ENCODE measurements at regions not wholly inside any gene's neighbourhood (a gene's known extent, or its start where the extent isn't known, plus 50 kb on each side); places are given as distances from the start of the nearest gene placed in this dataset.

DNA sequence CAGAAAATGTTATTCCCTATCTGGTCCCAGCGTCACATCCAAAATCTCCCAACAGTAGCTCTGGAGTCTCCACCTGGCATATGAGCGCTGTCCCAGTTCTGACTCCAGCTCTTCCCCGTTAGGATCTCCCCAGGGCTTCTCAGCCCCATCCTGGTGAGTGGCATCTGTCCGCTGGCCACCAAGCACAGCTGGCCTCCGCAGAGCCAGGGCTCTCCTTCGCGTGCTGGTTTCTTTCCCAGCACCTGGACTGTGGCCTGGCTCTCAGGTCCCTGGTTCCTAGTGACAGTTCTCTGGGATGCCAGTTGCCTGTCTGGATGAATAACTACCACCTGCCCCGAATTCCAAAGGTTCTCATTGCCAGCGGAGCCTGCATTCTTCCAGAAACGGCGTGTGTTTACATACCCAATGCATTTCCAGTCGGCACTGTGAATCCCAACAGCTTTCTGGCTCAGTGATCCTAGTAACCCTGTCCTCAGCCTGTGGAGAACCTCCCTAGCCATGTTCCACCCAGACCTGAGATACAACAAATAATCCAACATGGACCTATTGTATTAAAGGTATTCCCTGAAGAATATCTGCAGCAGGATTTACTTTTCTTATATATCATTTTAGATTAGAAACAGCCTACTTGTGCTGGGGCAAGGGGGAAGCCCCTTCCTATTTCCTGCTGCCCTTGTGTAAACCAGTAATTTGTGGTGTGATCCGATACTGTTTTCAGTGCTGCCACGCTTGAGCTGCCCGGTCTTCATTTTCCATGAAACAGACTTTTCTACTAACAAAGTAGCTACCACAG lies 69.9 kb upstream of the PDE10A start:
- TF ChIP-seq, protein P1, sequence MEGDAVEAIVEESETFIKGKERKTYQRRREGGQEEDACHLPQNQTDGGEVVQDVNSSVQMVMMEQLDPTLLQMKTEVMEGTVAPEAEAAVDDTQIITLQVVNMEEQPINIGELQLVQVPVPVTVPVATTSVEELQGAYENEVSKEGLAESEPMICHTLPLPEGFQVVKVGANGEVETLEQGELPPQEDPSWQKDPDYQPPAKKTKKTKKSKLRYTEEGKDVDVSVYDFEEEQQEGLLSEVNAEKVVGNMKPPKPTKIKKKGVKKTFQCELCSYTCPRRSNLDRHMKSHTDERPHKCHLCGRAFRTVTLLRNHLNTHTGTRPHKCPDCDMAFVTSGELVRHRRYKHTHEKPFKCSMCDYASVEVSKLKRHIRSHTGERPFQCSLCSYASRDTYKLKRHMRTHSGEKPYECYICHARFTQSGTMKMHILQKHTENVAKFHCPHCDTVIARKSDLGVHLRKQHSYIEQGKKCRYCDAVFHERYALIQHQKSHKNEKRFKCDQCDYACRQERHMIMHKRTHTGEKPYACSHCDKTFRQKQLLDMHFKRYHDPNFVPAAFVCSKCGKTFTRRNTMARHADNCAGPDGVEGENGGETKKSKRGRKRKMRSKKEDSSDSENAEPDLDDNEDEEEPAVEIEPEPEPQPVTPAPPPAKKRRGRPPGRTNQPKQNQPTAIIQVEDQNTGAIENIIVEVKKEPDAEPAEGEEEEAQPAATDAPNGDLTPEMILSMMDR (IDR thresholded peaks at IDR 0.05): no peak
- no peak for TF ChIP-seq EZH2 (IDR thresholded peaks at IDR 0.05)
- TF ChIP-seq EZH2phosphoT487 (IDR thresholded peaks at IDR 0.05): no peak
